GM10266 (cell line): ENCODE measurements at regions not wholly inside any gene's neighbourhood (a gene's known extent, or its start where the extent isn't known, plus 50 kb on each side); places are given as distances from the start of the nearest gene placed in this dataset.

Source experiments
- DNase-seq: peaks from one replicate; pipeline ENCODE4 v3.0.0; 2012; ENCODE audit errors: extremely low spot score
- CTCF ChIP-seq: IDR thresholded peaks from 2 replicates; pipeline ENCODE4 v1.5.1; 2012; ENCODE audit warnings: mild to moderate bottlenecking, low read depth; ENCODE audit not compliant: control insufficient read depth, insufficient read depth; ENCODE audit errors: missing control alignments

- TF ChIP-seq CTCF = no peak
- no peak for DNase-seq
These were observed 174.5 kb upstream of the LRIG1 start for GRCh38 chr3:66675366-66675765.

- no peak for TF ChIP-seq CTCF
- DNase-seq = no peak
These were observed 191.4 kb upstream of the LRIG1 start for GRCh38 chr3:66692042-66692765.

- no peak for TF ChIP-seq CTCF
- DNase-seq = no peak
These were observed 191.9 kb upstream of the LRIG1 start for GRCh38 chr3:66692766-66693150.

GRCh38 chr3:66693461-66694031, 192.7 kb upstream of the LRIG1 start:
- DNase-seq = no peak
- no peak for TF ChIP-seq CTCF

- no peak for DNase-seq
- no peak for TF ChIP-seq CTCF
These were observed 201.3 kb upstream of the LRIG1 start for GRCh38 chr3:66702126-66702525.

GRCh38 chr3:66703501-66703900, 202.7 kb upstream of the LRIG1 start:
- TF ChIP-seq CTCF = no peak
- no peak for DNase-seq

GRCh38 chr3:66705076-66705475, 204.3 kb upstream of the LRIG1 start:
- no peak for DNase-seq
- TF ChIP-seq CTCF = no peak
